8988T (cell line): ENCODE measurements at regions not wholly inside any gene's neighbourhood (a gene's known extent, or its start where the extent isn't known, plus 50 kb on each side); places are given as distances from the start of the nearest gene placed in this dataset.

Experiments used
- DNase-seq: peaks from one replicate; pipeline ENCODE4 v3.0.0; 2011

GRCh38 chr3:64871834-64872249 is 184.0 kb upstream of the ADAMTS9 start:
- no peak for DNase-seq

DNA sequence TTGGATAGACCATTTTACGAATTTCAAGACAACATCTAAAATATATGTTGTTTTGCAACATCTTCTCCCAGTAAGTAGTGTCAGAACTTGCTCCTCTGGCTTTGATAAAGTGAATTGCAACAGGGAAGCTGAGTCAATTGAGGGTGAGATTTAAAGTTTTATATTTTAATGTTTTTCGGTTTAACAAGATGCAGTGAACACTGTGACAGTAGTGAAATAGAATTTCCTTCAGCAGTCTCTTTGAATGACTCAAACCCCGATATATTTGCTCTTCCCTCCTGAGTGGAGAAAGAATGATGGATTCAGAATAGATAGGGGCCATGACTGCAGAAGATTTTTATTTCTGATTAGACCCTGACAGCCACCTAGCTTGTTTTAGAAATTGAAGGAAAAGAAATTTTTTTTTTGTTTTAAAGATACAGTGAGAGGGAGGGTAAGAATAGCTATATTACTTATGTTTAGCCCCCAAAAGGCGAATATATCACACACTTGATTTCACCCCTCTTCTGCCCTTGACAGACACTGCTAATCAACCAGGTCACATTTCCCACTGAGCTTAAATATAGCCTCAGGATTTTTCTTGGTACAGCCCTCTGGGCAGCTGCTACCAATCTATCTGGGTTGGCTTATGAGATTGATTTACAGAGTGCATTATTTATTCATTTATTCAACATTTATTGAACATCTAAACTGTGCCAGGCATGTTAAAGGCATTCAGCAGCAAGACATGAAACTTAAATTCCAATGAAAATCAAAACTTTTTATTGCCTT is 183.3 kb upstream of the ADAMTS9 start:
- no peak for DNase-seq

GRCh38 chr3:64867224-64867623 is 179.4 kb upstream of the ADAMTS9 start:
- no peak for DNase-seq

GRCh38 chr3:64865839-64866570 is 178.2 kb upstream of the ADAMTS9 start:
- no peak for DNase-seq

- DNase-seq, result no peak
Measured at GRCh38 chr3:64863226-64864212, 175.7 kb upstream of the ADAMTS9 start.

- no peak for DNase-seq
Measured at GRCh38 chr3:64861684-64862083, 173.9 kb upstream of the ADAMTS9 start.

- DNase-seq, result no peak
Measured at GRCh38 chr3:64860536-64860870, 172.7 kb upstream of the ADAMTS9 start.

DNA sequence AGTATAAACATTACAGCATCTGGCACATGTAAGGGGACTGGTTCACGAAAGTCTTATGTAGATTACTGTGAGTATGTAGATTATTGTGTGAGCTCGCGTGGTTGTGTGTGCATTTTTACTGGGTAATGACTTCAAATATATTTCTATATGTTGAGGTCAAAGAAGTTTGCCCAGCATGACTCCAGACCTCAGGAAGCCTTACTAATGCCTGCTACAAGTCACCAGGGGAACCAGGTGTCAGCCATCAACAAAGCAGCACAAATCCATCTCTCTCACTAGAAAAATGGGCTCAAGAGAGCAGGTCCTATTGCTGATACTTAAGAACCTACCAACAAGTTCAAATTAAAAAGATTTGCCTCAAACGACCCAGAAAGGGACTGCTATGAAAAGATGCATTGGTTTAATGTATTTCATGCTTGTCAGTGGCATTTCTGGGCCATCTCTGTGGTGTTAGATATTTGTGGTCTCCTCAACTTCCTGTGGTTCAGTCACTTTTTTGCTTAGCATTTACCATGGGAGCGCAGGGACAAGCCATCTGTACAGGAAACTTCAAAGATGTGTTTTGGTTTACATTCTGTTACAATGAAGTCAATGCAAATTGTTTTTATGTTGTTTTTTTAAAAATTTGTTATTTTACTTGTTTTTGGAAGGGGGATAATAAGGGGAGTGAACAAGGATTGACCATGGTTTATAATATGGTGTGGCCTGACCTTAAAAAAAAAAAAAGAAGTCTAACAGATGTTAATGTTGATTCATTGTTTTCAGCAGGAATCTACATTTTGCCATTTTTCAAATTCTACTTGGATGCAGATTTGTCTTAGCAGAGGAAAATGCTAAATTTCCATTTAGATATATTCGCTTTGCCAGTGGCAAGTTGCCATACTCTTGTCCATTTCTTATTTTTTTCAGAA is 172.1 kb upstream of the ADAMTS9 start:
- DNase-seq, result no peak

GRCh38 chr3:64856977-64857516 is 169.2 kb upstream of the ADAMTS9 start:
- no peak for DNase-seq

DNA sequence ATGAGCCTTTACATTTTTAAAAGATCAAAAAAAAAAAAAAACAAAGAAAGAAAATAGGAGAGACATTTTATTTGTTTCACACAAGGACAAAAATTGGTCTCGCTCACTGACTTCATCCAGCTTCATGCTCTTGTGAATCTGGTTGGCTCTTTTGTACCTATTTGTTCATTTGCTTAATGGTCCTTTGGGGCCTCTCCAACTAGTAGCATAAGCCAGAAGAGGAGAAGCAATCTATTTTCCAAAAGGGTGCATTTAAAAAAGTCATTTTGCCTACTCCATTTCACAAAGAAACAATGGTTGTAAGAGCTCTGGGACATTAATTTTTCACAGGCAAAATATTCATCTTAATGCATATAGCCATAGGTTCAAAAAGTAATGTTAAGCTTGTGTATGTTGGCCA is 168.3 kb upstream of the ADAMTS9 start:
- no peak for DNase-seq

GRCh38 chr3:64853456-64853855 is 165.7 kb upstream of the ADAMTS9 start:
- no peak for DNase-seq

DNA sequence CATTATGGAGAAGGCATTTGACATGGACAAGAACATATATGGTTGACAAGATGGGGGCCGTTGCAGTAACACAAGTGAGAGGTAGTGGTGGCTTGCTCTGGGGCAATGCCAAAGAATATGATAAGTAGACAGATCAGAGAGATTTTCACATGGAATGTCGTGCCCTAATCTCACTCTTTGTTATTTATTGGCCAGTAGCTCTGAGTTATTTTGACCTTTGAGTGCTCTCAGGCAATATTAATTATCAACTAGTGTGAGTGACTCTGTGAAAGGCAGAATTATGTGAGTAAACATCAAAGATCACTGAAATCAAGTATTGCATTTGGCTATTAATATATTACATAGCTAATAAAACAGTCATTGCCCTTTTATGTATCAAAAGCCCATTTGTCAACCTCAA is 164.9 kb upstream of the ADAMTS9 start:
- DNase-seq, result no peak

- DNase-seq, result no peak
Measured at GRCh38 chr3:64848822-64849221, 161.0 kb upstream of the ADAMTS9 start.

DNA sequence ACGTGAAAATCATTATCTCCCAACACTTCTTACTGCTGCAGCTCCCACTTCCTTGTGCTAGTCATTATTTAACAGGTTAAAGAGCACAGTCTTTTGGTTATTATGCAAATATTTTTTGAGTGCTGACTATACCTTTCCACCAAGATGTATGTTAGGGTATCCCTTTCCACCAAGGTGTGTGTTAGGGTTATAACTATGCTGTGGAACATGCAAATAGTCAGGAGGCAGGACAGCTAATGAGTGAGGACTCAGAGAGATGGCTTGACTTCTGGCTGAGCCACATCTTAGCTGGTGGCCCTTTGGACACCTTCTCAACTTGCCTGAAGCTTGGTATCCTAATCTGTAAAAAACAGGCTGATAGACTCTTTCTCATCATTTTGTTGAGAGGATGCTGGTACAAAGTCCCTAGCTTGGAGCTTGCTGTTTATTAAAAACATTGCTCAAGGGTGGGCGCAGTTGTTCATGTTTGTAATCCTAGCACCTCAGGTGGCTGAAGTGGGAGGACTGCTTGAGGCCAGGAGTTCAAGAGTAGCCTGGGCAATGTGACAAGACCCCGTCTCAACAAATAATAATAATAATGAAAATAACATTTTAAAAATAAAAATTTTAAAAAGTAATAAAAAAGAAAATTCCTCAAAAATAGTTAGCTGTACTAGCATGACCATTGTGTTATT is 160.5 kb upstream of the ADAMTS9 start:
- no peak for DNase-seq

- DNase-seq, result no peak
Measured at GRCh38 chr3:64844558-64844957, 156.8 kb upstream of the ADAMTS9 start.

GRCh38 chr3:64837986-64838735 is 150.4 kb upstream of the ADAMTS9 start:
- no peak for DNase-seq

GRCh38 chr3:64837126-64837738 is 149.4 kb upstream of the ADAMTS9 start:
- DNase-seq, result no peak

DNA sequence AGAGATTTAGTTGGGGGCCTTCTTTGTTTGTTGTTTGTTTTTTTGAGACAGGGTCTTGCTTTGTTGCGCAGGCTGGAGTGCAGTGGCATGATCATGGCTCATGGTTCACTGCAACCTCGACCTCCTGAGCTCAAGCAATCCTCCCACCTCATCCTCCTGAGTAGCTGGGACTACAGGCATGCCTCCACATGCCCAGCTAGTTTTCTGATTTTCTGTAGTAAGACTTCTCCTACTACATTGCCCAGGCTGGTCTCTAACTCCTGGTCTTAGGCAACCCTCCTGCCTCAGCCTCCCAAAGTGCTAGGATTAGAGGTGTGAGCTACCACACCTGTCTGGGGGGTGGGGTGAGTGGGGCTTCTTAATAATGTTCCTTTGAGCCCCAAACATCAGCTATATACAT is 148.3 kb upstream of the ADAMTS9 start:
- no peak for DNase-seq

DNA sequence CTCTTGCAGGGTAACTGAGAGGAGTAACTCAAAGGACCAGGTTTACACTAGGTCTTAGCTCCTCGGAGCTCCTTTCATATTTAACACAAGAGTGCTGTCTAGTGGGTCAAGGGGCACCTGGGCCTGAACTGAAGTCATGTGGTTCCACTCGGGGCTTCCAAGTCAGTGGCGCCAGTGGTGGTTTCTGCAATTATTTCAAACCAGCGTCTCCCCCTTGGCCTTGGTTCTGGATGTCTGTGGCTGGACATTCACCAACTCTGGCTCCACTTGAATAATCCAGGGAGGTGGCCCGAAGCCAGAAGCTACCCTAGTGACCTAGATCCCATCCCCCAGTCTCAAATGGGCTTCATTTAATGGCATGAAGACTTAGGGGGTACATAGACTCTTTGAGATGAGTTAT is 144.3 kb upstream of the ADAMTS9 start:
- no peak for DNase-seq

GRCh38 chr3:64830681-64831080 is 142.9 kb upstream of the ADAMTS9 start:
- DNase-seq, result no peak
